CD4-positive, CD25-positive, alpha-beta regulatory T cell (primary cell): ENCODE measurements at regions not wholly inside any gene's neighbourhood (a gene's known extent, or its start where the extent isn't known, plus 50 kb on each side); places are given as distances from the start of the nearest gene placed in this dataset.
"Not testable (repeated sequence)": the region's sequence is repeated elsewhere in the genome, so short reads cannot be mapped to it uniquely, and the experiment has no call there.

Experiments
- ATAC-seq, 2 donors: fragments of 150-1000 bp; cut with Tn5 transposase; one replicate each; pipeline ENCODE4 v1.10.0; 2021; ENCODE audit warnings: low read depth in 2 of 2, moderate number of reproducible peaks in 2 of 2, moderate library complexity in 1 of 2
- DNase-seq, 3 donors: peaks; one replicate each; pipeline versions ENCODE4 v3.0.0 to v3.0.0-alpha.2; 2012 to 2022; ENCODE audit warnings: mixed read lengths in 1 of 3
- H3K27ac ChIP-seq: one replicate; pipeline ENCODE4 v1.7.0; 2013; ENCODE audit warnings: mild to moderate bottlenecking, low read length; ENCODE audit not compliant: insufficient read depth, poor library complexity, severe bottlenecking
- H3K27me3 ChIP-seq: one replicate; pipeline ENCODE4 v1.7.0; 2013; ENCODE audit warnings: low read length; ENCODE audit not compliant: control insufficient read depth, insufficient read depth
- H3K36me3 ChIP-seq: one replicate; pipeline ENCODE4 v1.7.0; 2013; ENCODE audit warnings: mild to moderate bottlenecking, low read length, moderate library complexity; ENCODE audit not compliant: control insufficient read depth, insufficient read depth
- H3K4me1 ChIP-seq: 2 replicates; pipeline ENCODE4 v1.7.0; 2013; ENCODE audit warnings: mild to moderate bottlenecking, low read length; ENCODE audit not compliant: insufficient read depth, control insufficient read depth, poor library complexity, severe bottlenecking
- H3K4me3 ChIP-seq: one replicate; pipeline ENCODE4 v1.7.0; 2013; ENCODE audit warnings: low read depth, mild to moderate bottlenecking, low read length, moderate library complexity
- H3K9me3 ChIP-seq, 2 experiments: 1 replicate in 1 of 2; 2 replicates in 1 of 2; pipeline ENCODE4 v1.7.0; 2013; ENCODE audit warnings: low read length in 2 of 2, mild to moderate bottlenecking in 1 of 2, moderate library complexity in 1 of 2; ENCODE audit not compliant: control insufficient read depth in 2 of 2
- H3K27ac Mint-ChIP-seq, 3 donors: one replicate each; pipeline ENCODE4 v1.8.0; 2020 to 2022; ENCODE audit warnings: mild to moderate bottlenecking in 3 of 3, mixed read lengths in 3 of 3, moderate library complexity in 2 of 3
- H3K27me3 Mint-ChIP-seq: one replicate; pipeline ENCODE4 v1.8.0; 2022; ENCODE audit warnings: mild to moderate bottlenecking, mixed read lengths
- H3K36me3 Mint-ChIP-seq: one replicate; pipeline ENCODE4 v1.8.0; 2020; ENCODE audit warnings: mixed read lengths
- H3K4me1 Mint-ChIP-seq, 4 donors: one replicate each; pipeline ENCODE4 v1.8.0; 2020 to 2022; ENCODE audit warnings: mixed read lengths in 4 of 4, mild to moderate bottlenecking in 1 of 4
- H3K4me3 Mint-ChIP-seq, 4 donors: one replicate each; pipeline ENCODE4 v1.8.0; 2020 to 2022; ENCODE audit warnings: mild to moderate bottlenecking in 4 of 4, mixed read lengths in 4 of 4, moderate library complexity in 3 of 4
- H3K9me3 Mint-ChIP-seq, 7 donors: one replicate each; pipeline ENCODE4 v1.8.0; 2020 to 2022; ENCODE audit warnings: mixed read lengths in 7 of 7, mild to moderate bottlenecking in 3 of 7, moderate library complexity in 2 of 7

- H3K27me3 Mint-ChIP-seq, ATAC-seq, H3K4me3 ChIP-seq, H3K4me3 Mint-ChIP-seq, H3K27ac ChIP-seq, DNase-seq, H3K27ac Mint-ChIP-seq, H3K36me3 ChIP-seq, H3K27me3 ChIP-seq, H3K36me3 Mint-ChIP-seq, H3K4me1 Mint-ChIP-seq, H3K4me1 ChIP-seq: not testable (repeated sequence)
- H3K9me3 ChIP-seq: peaks cover 4 to 14% of the 10 kb centered on the region in 2 experiments
- H3K9me3 Mint-ChIP-seq: peaks cover 4 to 35% (median 14%) of the 10 kb centered on the region in 7 donors
These were observed 286.1 kb upstream of the MTPN start for GRCh38 chr7:136263112-136263860.

- H3K27ac ChIP-seq, H3K36me3 ChIP-seq, H3K4me3 ChIP-seq, H3K36me3 Mint-ChIP-seq, H3K4me3 Mint-ChIP-seq, H3K4me1 Mint-ChIP-seq, ATAC-seq, H3K4me1 ChIP-seq, DNase-seq, H3K27me3 Mint-ChIP-seq, H3K27me3 ChIP-seq, H3K27ac Mint-ChIP-seq: not testable (repeated sequence)
- H3K9me3 Mint-ChIP-seq: peaks cover 2 to 23% (median 14%) of the 10 kb centered on the region in 7 donors
- H3K9me3 ChIP-seq: peaks cover 4 to 14% of the 10 kb centered on the region in 2 experiments
These were observed 283.4 kb upstream of the MTPN start for GRCh38 chr7:136260591-136260990.

- H3K27me3 ChIP-seq: no peaks in the 10 kb centered on the region
- H3K4me1 Mint-ChIP-seq: no peaks in the 10 kb centered on the region
- ATAC-seq: no peak
- no peak overlapping the region for H3K27ac ChIP-seq
- no peak overlapping the region for H3K27ac Mint-ChIP-seq
- H3K36me3 ChIP-seq: no peaks in the 10 kb centered on the region
- H3K4me3 ChIP-seq: no peak overlapping the region
- peaks cover 2 to 21% (median 9%) of the 10 kb centered on the region in 7 donors for H3K9me3 Mint-ChIP-seq
- H3K4me1 ChIP-seq: no peaks in the 10 kb centered on the region
- no peak for DNase-seq
- H3K9me3 ChIP-seq: peaks cover 0 to 7% of the 10 kb centered on the region in 2 experiments
- no peaks in the 10 kb centered on the region for H3K36me3 Mint-ChIP-seq
- no peaks in the 10 kb centered on the region for H3K27me3 Mint-ChIP-seq
- H3K4me3 Mint-ChIP-seq: no peak overlapping the region
These were observed 281.9 kb upstream of the MTPN start for GRCh38 chr7:136259074-136259473.

GRCh38 chr7:136256491-136256890 lies 279.3 kb upstream of the MTPN start:
- no peaks in the 10 kb centered on the region for H3K4me1 ChIP-seq
- H3K9me3 ChIP-seq: no peaks in the 10 kb centered on the region
- no peak for ATAC-seq
- no peaks in the 10 kb centered on the region for H3K27me3 Mint-ChIP-seq
- H3K9me3 Mint-ChIP-seq: peaks cover 0 to 15% (median 3%) of the 10 kb centered on the region in 7 donors
- H3K4me3 Mint-ChIP-seq: no peak overlapping the region
- H3K27ac ChIP-seq: no peak overlapping the region
- no peaks in the 10 kb centered on the region for H3K36me3 Mint-ChIP-seq
- H3K4me3 ChIP-seq: no peak overlapping the region
- no peaks in the 10 kb centered on the region for H3K36me3 ChIP-seq
- H3K27me3 ChIP-seq: no peaks in the 10 kb centered on the region
- DNase-seq: no peak
- no peak overlapping the region for H3K27ac Mint-ChIP-seq
- H3K4me1 Mint-ChIP-seq: no peaks in the 10 kb centered on the region

GRCh38 chr7:136254148-136254547 lies 277.0 kb upstream of the MTPN start:
- ATAC-seq: no peak
- Mint-ChIP-seq H3K36me3 (no peaks in the 10 kb centered on the region), H3K27ac (no peak overlapping the region), H3K4me3 (no peak overlapping the region), H3K27me3 (no peaks in the 10 kb centered on the region), H3K4me1 (no peaks in the 10 kb centered on the region), H3K9me3 (peaks cover 0 to 11% (median 2%) of the 10 kb centered on the region in 7 donors)
- Histone ChIP-seq H3K4me3 (no peak overlapping the region), H3K4me1 (no peaks in the 10 kb centered on the region), H3K27me3 (no peaks in the 10 kb centered on the region), H3K9me3 (no peaks in the 10 kb centered on the region), H3K27ac (no peak overlapping the region), H3K36me3 (no peaks in the 10 kb centered on the region)
- no peak for DNase-seq

GRCh38 chr7:136251826-136252225 lies 274.7 kb upstream of the MTPN start:
- no peaks in the 10 kb centered on the region for H3K36me3 Mint-ChIP-seq
- H3K4me3 ChIP-seq: no peak overlapping the region
- H3K4me3 Mint-ChIP-seq: no peak overlapping the region
- no peaks in the 10 kb centered on the region for H3K4me1 ChIP-seq
- no peaks in the 10 kb centered on the region for H3K27me3 Mint-ChIP-seq
- H3K36me3 ChIP-seq: no peaks in the 10 kb centered on the region
- no peak for DNase-seq
- ATAC-seq: no peak
- H3K27me3 ChIP-seq: no peaks in the 10 kb centered on the region
- no peaks in the 10 kb centered on the region for H3K9me3 ChIP-seq
- H3K4me1 Mint-ChIP-seq: no peaks in the 10 kb centered on the region
- no peak overlapping the region for H3K27ac Mint-ChIP-seq
- H3K27ac ChIP-seq: no peak overlapping the region
- peaks cover 0 to 11% (median 4%) of the 10 kb centered on the region in 7 donors for H3K9me3 Mint-ChIP-seq

- ATAC-seq: no peak
- DNase-seq: no peak
- no peaks in the 10 kb centered on the region for H3K36me3 ChIP-seq
- Mint-ChIP-seq H3K36me3 (peaks cover 4% of the 10 kb centered on the region), H3K4me3 (no peak overlapping the region), H3K4me1 (no peaks in the 10 kb centered on the region), H3K27ac (no peak overlapping the region), H3K9me3 (peaks cover 0 to 8% (median 1%) of the 10 kb centered on the region in 7 donors), H3K27me3 (no peaks in the 10 kb centered on the region)
- H3K4me3 ChIP-seq: no peak overlapping the region
- no peaks in the 10 kb centered on the region for H3K4me1 ChIP-seq
- H3K9me3 ChIP-seq: no peaks in the 10 kb centered on the region
- no peaks in the 10 kb centered on the region for H3K27me3 ChIP-seq
- H3K27ac ChIP-seq: no peak overlapping the region
These were observed 270.1 kb upstream of the MTPN start for GRCh38 chr7:136247211-136247610.

- Mint-ChIP-seq H3K4me3 (no peak overlapping the region), H3K4me1 (no peaks in the 10 kb centered on the region), H3K9me3 (peaks cover 0 to 8% (median 3%) of the 10 kb centered on the region in 7 donors), H3K27ac (no peak overlapping the region), H3K27me3 (no peaks in the 10 kb centered on the region), H3K36me3 (peaks cover 4% of the 10 kb centered on the region)
- H3K9me3 ChIP-seq: no peaks in the 10 kb centered on the region
- DNase-seq (no peak), ATAC-seq (no peak)
- H3K27me3 ChIP-seq: no peaks in the 10 kb centered on the region
- no peaks in the 10 kb centered on the region for H3K36me3 ChIP-seq
- H3K4me1 ChIP-seq: no peaks in the 10 kb centered on the region
- H3K4me3 ChIP-seq: no peak overlapping the region
- no peak overlapping the region for H3K27ac ChIP-seq
These were observed 268.3 kb upstream of the MTPN start for GRCh38 chr7:136245327-136246004.
